ENCODE measurements at regions not wholly inside any gene's neighbourhood (a gene's known extent, or its start where the extent isn't known, plus 50 kb on each side); places are given as distances from the start of the nearest gene placed in this dataset.

GRCh38 chr2:70381235-70381634 is 79.4 kb upstream of the FAM136A start:
- TF ChIP-seq CTCF (IDR thresholded peaks at IDR 0.05) (no peak), POLR2A (IDR thresholded peaks at IDR 0.05) (no peak)
